IPS-11a (cell line): ENCODE measurements at regions not wholly inside any gene's neighbourhood (a gene's known extent, or its start where the extent isn't known, plus 50 kb on each side); places are given as distances from the start of the nearest gene placed in this dataset.
"Not testable (repeated sequence)": the region's sequence is repeated elsewhere in the genome, so short reads cannot be mapped to it uniquely, and the experiment has no call there.

Source experiments
- H3K4me3 ChIP-seq: one replicate; pipeline ENCODE4 v1.5.1; 2013; ENCODE audit warnings: low read depth, low read length, control low read depth

GRCh38 chr6:27049863-27050781 is 197.4 kb upstream of the PRSS16 start:
- H3K4me3 ChIP-seq = no peak overlapping the region

GRCh38 chr6:27052082-27052730 is 195.3 kb upstream of the PRSS16 start:
- H3K4me3 ChIP-seq = not testable (repeated sequence)

DNA sequence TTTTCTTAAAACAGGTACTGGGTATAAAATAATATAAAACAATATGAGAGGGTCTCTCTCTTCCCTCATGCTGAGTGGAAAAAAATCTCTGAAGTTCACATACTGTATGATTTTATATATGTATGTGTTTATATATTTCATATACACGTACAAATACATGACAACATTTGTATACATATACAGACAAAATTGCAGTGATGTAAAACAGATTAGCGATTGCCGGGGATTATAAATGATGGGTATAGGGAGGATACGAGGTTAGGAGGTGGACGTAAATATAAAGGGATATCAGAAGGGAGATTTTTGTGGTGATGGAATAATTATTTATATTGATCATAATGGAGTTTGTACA is 194.8 kb upstream of the PRSS16 start:
- H3K4me3 ChIP-seq = no peak overlapping the region

- H3K4me3 ChIP-seq = no peak overlapping the region
Measured at GRCh38 chr6:27053738-27054137, 193.8 kb upstream of the PRSS16 start.

GRCh38 chr6:27056615-27057014 is 190.9 kb upstream of the PRSS16 start:
- no peak overlapping the region for H3K4me3 ChIP-seq

GRCh38 chr6:27059621-27060425 is 187.7 kb upstream of the PRSS16 start:
- no peak overlapping the region for H3K4me3 ChIP-seq

GRCh38 chr6:27061235-27061993 is 186.1 kb upstream of the PRSS16 start:
- H3K4me3 ChIP-seq = no peak overlapping the region

DNA sequence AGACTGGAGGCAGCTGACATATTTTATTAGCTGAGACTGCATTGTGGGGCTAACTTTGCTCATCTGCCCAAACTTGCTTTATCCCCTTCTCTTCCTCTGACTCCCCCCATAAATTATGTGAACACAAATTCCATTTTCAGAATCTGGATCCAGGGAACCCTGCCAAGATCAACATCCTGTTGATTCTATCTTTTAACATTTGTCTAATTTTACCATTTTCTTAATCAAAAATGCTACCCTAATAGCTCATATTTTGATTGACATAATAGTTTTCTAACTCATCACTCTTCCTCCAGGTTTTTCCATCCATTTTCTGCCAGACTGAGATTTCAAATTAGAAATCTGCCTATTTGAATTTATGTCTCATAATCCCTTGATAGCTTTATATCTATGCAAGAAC is 184.7 kb upstream of the PRSS16 start:
- H3K4me3 ChIP-seq = no peak overlapping the region

- no peak overlapping the region for H3K4me3 ChIP-seq
Measured at GRCh38 chr6:27065183-27065582, 182.3 kb upstream of the PRSS16 start.

DNA sequence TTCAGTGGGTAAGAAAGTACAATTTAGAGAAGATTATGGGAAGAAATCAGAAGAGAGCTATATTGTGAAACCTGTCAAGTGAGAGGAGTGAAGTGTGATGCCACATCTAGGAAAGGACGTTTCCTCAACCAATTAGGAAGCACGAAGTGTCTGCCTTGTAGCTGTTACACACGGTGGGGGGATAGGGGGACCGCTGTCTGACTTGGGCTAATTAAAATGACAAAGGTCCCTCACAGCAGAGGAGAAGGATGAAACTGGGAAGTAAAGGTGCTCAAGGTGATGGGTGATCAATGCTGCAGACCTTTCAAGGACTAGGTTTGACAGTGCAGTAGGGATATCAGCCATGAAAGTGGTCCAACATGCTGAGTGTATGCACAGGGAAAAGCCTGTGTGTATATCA is 181.1 kb upstream of the PRSS16 start:
- H3K4me3 ChIP-seq = no peak overlapping the region

GRCh38 chr6:27066802-27067201 is 180.7 kb upstream of the PRSS16 start:
- H3K4me3 ChIP-seq = no peak overlapping the region

- H3K4me3 ChIP-seq = no peak overlapping the region
Measured at GRCh38 chr6:27073441-27073840, 174.1 kb upstream of the PRSS16 start.

- H3K4me3 ChIP-seq = no peak overlapping the region
Measured at GRCh38 chr6:27076116-27076515, 171.4 kb upstream of the PRSS16 start.

- H3K4me3 ChIP-seq = peak overlapping the region; percentile 82
Measured at GRCh38 chr6:27078734-27079357, 168.7 kb upstream of the PRSS16 start.

DNA sequence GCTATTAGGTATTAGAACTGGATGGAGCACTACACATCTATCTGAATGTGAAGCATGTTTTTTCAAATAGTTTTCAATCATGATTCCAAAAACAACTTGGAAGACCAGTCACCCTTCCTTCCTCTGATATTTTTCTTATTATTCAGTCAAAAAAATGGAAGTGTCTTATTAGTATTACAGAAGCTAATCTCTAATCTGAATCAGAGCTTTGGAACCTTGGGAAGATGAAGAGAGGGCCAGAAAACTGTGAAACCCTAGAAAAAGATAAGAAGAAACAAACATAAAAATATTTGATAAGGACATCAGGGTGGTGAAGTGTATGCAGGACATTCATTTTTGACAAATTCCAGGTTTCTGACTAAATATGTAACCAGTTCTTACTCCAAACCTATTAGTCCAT is 166.3 kb upstream of the PRSS16 start:
- H3K4me3 ChIP-seq = no peak overlapping the region

GRCh38 chr6:27081931-27082330 is 165.6 kb upstream of the PRSS16 start:
- H3K4me3 ChIP-seq = no peak overlapping the region

DNA sequence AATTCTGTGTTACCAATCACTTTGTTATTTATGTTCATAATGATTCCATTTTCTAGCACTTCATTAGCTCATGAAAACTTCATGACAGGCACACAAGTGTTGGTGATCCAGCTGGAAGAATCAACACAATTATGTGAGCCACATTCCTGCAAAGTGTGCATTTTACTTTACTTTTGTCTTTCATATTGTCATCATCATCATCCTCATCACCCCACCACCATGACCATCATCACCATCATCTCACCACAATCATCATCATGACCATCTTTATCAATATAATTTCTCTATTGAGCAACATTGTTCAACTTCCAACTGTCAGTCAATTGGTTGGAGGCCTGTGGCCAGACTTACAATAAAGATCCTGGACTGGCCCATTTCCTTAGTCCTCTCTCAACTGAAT is 159.4 kb upstream of the PRSS16 start:
- H3K4me3 ChIP-seq = no peak overlapping the region

DNA sequence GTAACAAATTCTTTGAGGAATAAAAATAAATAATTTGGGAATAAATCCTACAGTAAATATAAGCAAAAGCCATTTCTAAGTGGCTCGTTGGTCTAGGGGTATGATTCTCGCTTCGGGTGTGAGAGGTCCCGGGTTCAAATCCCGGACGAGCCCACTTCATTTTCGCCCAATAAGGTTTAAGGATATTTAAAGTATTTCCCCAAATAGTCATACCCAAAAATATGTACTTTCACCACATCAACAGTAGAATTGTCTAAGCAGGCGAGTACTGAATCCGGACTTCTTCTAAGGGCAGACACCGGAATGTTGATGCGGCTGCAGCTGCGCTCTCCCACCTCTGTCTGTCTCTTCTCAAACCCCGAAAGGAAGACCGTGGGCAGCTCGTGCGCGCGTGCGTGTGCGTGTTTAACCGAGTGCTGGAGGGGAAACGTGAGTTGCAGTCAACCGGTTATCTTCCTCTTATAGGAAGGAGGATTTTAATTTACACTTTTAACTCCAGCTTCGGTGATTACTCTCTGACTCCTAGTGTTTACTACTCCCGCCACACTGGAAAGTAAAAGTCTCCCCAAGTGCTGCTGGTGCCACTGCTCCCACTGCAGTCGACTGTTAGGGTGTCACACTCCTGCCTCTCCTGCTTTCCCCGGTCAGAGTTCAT is 155.7 kb upstream of the PRSS16 start:
- H3K4me3 ChIP-seq = peak overlapping the region; percentile 40

DNA sequence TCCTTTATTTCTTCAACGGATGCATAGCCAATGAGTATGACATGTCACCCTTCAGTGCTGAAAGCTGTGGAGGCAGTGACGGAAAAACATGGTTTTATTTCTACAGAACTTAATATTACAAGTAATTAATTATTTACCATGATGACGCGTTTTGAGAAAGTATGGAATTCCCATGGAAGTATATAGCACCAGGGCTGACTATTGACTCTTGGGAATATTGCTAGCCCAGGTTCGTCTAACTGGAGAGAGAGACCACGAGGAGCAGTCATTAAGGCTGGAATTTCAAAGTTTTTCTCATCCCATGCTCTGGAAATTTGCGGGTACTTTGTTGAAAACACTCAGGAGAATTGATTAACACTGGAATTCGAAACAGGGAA is 155.2 kb upstream of the PRSS16 start:
- H3K4me3 ChIP-seq = peak overlapping the region; percentile 40

DNA sequence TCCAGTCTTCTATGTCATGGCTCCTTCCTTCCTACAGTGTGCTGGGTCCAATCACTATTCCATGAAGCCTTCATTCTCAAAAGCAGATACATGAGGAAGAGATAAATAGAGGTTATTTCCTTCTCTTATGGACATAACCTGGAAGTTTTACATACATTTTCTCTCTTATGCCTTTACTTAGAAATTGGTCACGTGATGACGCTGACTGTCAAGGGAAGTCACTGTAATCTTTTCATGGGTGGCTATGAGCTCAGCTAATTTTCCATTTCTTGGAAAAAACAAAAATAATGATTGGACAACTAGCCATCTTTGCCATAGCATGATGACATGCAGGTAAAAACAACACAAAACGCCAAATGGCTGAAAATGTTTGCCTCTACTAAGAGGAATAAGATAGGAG is 151.6 kb upstream of the PRSS16 start:
- H3K4me3 ChIP-seq = peak overlapping the region; percentile 79
